ENCODE measurements at regions not wholly inside any gene's neighbourhood (a gene's known extent, or its start where the extent isn't known, plus 50 kb on each side); places are given as distances from the start of the nearest gene placed in this dataset.

- TF ChIP-seq CTCF (IDR thresholded peaks at IDR 0.05) (no peak), POLR2A (IDR thresholded peaks at IDR 0.05) (no peak)
Measured at GRCh38 chrX:117458243-117458968, 658.2 kb downstream of the KLHL13 start.
